Liver (tissue), 8 donors: ENCODE measurements at regions not wholly inside any gene's neighbourhood (a gene's known extent, or its start where the extent isn't known, plus 50 kb on each side); places are given as distances from the start of the nearest gene placed in this dataset.
"Not testable (repeated sequence)": the region's sequence is repeated elsewhere in the genome, so short reads cannot be mapped to it uniquely, and the experiment has no call there.

ENCODE experiments used
- DNase-seq: peaks from one replicate; pipeline ENCODE4 v3.0.0-alpha.2; 2017; ENCODE audit warnings: low spot score
- H3K27ac ChIP-seq, 2 donors: one replicate each; pipeline ENCODE4 v1.7.0; 2013; ENCODE audit warnings: inconsistent platforms in 2 of 2, low read length in 2 of 2, control low read depth in 1 of 2, low read depth in 1 of 2, mild to moderate bottlenecking in 1 of 2
- H3K27me3 ChIP-seq, 4 donors: one replicate each; pipeline versions ENCODE4 v1.6.1 to v1.7.0; 2013; ENCODE audit warnings: low read length in 3 of 4, inconsistent platforms in 1 of 4, mild to moderate bottlenecking in 1 of 4, moderate library complexity in 1 of 4; ENCODE audit not compliant: control insufficient read depth in 4 of 4, insufficient read depth in 4 of 4
- H3K36me3 ChIP-seq, 4 donors: one replicate each; pipeline versions ENCODE4 v1.6.1 to v1.7.0; 2013; ENCODE audit warnings: low read length in 3 of 4, mild to moderate bottlenecking in 3 of 4, low read depth in 1 of 4, moderate library complexity in 1 of 4; ENCODE audit not compliant: control insufficient read depth in 4 of 4, insufficient read depth in 3 of 4
- H3K4me1 ChIP-seq, 4 donors: one replicate each; pipeline versions ENCODE4 v1.6.1 to v1.7.0; 2013; ENCODE audit warnings: low read length in 3 of 4, mild to moderate bottlenecking in 3 of 4, moderate library complexity in 1 of 4; ENCODE audit not compliant: control insufficient read depth in 4 of 4, insufficient read depth in 4 of 4
- H3K4me3 ChIP-seq, 3 donors: one replicate each; pipeline versions ENCODE4 v1.6.1 to v1.7.0; 2013; ENCODE audit warnings: low read length in 3 of 3, control low read depth in 1 of 3, low read depth in 1 of 3, mild to moderate bottlenecking in 1 of 3
- H3K9ac ChIP-seq, 2 donors: one replicate each; pipeline ENCODE4 v1.7.0; 2013; ENCODE audit warnings: low read length in 2 of 2, mild to moderate bottlenecking in 2 of 2, moderate library complexity in 2 of 2, control low read depth in 1 of 2, low read depth in 1 of 2
- H3K9me3 ChIP-seq, 4 donors: one replicate each; pipeline versions ENCODE4 v1.6.1 to v1.7.0; 2013; ENCODE audit warnings: low read length in 3 of 4; ENCODE audit not compliant: control insufficient read depth in 4 of 4
- ATF3 ChIP-seq: IDR thresholded peaks from 2 replicates; pipeline ENCODE4 v1.6.1; 2016; ENCODE audit warnings: antibody characterized with exemption
- EGR1 ChIP-seq, 2 donors: IDR thresholded peaks; 2 replicates each; pipeline ENCODE4 v1.6.1; 2016 to 2018; ENCODE audit warnings: antibody characterized with exemption in 2 of 2, low read depth in 2 of 2
- FOXA1 ChIP-seq: IDR thresholded peaks from 2 replicates; pipeline ENCODE4 v1.6.1; 2016; ENCODE audit warnings: antibody characterized with exemption
- FOXA2 ChIP-seq: IDR thresholded peaks from 2 replicates; pipeline ENCODE4 v1.6.1; 2016; ENCODE audit warnings: antibody characterized with exemption
- GABPA ChIP-seq, 2 donors: IDR thresholded peaks in 1 of 2; conservative IDR thresholded peaks in 1 of 2; 2 replicates each; pipeline ENCODE4 v1.6.1; 2016; ENCODE audit warnings: antibody characterized with exemption in 2 of 2, mild to moderate bottlenecking in 1 of 2, moderate library complexity in 1 of 2
- HNF4A ChIP-seq, 2 donors: conservative IDR thresholded peaks; 2 replicates each; pipeline ENCODE4 v1.6.1; 2016; ENCODE audit warnings: antibody characterized with exemption in 2 of 2, mild to moderate bottlenecking in 2 of 2
- HNF4G ChIP-seq: IDR thresholded peaks from 2 replicates; pipeline ENCODE4 v1.6.1; 2016; ENCODE audit warnings: antibody characterized with exemption
- JUND ChIP-seq, 2 donors: IDR thresholded peaks; 2 replicates each; pipeline ENCODE4 v1.6.1; 2016; ENCODE audit warnings: antibody characterized with exemption in 2 of 2
- MAX ChIP-seq: IDR thresholded peaks from 2 replicates; pipeline ENCODE4 v1.6.1; 2016; ENCODE audit warnings: antibody characterized with exemption
- NR2F2 ChIP-seq: IDR thresholded peaks from 2 replicates; pipeline ENCODE4 v1.6.1; 2016; ENCODE audit warnings: antibody characterized with exemption
- RAD21 ChIP-seq, 2 donors: IDR thresholded peaks; 2 replicates each; pipeline ENCODE4 v1.6.1; 2016; ENCODE audit warnings: antibody characterized with exemption in 2 of 2, mild to moderate bottlenecking in 2 of 2
- RXRA ChIP-seq, 2 donors: IDR thresholded peaks; 2 replicates each; pipeline ENCODE4 v1.6.1; 2017 to 2018; ENCODE audit warnings: antibody characterized with exemption in 2 of 2, mild to moderate bottlenecking in 1 of 2
- SP1 ChIP-seq: IDR thresholded peaks from 2 replicates; pipeline ENCODE4 v1.6.1; 2018; ENCODE audit warnings: antibody characterized with exemption, mild to moderate bottlenecking
- TAF1 ChIP-seq: conservative IDR thresholded peaks from 2 replicates; pipeline ENCODE4 v1.6.1; 2016; ENCODE audit warnings: antibody characterized with exemption, mild to moderate bottlenecking
- YY1 ChIP-seq: IDR thresholded peaks from 2 replicates; pipeline ENCODE4 v1.6.1; 2016; ENCODE audit warnings: antibody characterized with exemption, mild to moderate bottlenecking
- WGBS: extraction: QIAGEN DNeasy Blood & Tissue Kit; methylation state at CpG from one replicate; pipeline ENCODE4 v1.1.7; 2013; 5-methylcytosine and 5-hydroxymethylcytosine counted together
- TF ChIP-seq, protein P1 (sequence below): IDR thresholded peaks from 2 replicates; pipeline ENCODE4 v1.6.1; 2016; ENCODE audit warnings: antibody characterized with exemption
- TF ChIP-seq, protein P2 (sequence below): fragments of 150-350 bp; IDR thresholded peaks from 2 replicates; pipeline ENCODE4 v1.5.1; 2017; ENCODE audit warnings: improper control_type of control experiment, low read depth, low read length; ENCODE audit not compliant: missing input control
- TF ChIP-seq, protein P3 (sequence below): IDR thresholded peaks from 2 replicates; pipeline ENCODE4 v1.6.1; 2016; ENCODE audit warnings: antibody characterized with exemption, mild to moderate bottlenecking
- donor health status: healthy.
- donor health status: healthy.
- donor health status: healthy.
- donor health status: healthy.
- donor health status: healthy.

GRCh38 chr1:101371259-101371658 is 134.4 kb downstream of the S1PR1 start:
- TF ChIP-seq JUND (IDR thresholded peaks at IDR 0.05) (peak in 1 of 2 donors; percentile 8), ATF3 (no peak)
- Histone ChIP-seq H3K27me3 (no peaks in the 10 kb centered on the region), H3K36me3 (no peaks in the 10 kb centered on the region), H3K9ac (no peak overlapping the region), H3K27ac (no peak overlapping the region), H3K9me3 (no peaks in the 10 kb centered on the region), H3K4me1 (no peaks in the 10 kb centered on the region), H3K4me3 (no peak overlapping the region)
- no peak for DNase-seq

GRCh38 chr1:101373570-101373969 is 136.8 kb downstream of the S1PR1 start:
- no peak for TF ChIP-seq FOXA2
- TF ChIP-seq SP1 = no peak
- TF ChIP-seq GABPA (IDR thresholded peaks at IDR 0.05 in 1 of 2, conservative IDR thresholded peaks at IDR 0.05 in 1 of 2) = no peak
- TF ChIP-seq NR2F2 = no peak
- no peak for TF ChIP-seq HNF4G
- TF ChIP-seq JUND (IDR thresholded peaks at IDR 0.05) = no peak
- TF ChIP-seq MAX = no peak
- TF ChIP-seq FOXA1 = no peak
- no peak for TF ChIP-seq YY1
- TF ChIP-seq ATF3 = no peak
- TF ChIP-seq RXRA (IDR thresholded peaks at IDR 0.05) = no peak
- no peak for TF ChIP-seq EGR1 (IDR thresholded peaks at IDR 0.05; ENCODE audit: low read depth in 2 of 2)
- TF ChIP-seq HNF4A (conservative IDR thresholded peaks at IDR 0.05) = no peak
- TF ChIP-seq, protein P1, sequence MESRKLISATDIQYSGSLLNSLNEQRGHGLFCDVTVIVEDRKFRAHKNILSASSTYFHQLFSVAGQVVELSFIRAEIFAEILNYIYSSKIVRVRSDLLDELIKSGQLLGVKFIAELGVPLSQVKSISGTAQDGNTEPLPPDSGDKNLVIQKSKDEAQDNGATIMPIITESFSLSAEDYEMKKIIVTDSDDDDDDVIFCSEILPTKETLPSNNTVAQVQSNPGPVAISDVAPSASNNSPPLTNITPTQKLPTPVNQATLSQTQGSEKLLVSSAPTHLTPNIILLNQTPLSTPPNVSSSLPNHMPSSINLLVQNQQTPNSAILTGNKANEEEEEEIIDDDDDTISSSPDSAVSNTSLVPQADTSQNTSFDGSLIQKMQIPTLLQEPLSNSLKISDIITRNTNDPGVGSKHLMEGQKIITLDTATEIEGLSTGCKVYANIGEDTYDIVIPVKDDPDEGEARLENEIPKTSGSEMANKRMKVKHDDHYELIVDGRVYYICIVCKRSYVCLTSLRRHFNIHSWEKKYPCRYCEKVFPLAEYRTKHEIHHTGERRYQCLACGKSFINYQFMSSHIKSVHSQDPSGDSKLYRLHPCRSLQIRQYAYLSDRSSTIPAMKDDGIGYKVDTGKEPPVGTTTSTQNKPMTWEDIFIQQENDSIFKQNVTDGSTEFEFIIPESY = no peak
- no peak for TF ChIP-seq RAD21 (IDR thresholded peaks at IDR 0.05)
- TF ChIP-seq TAF1 = no peak
- TF ChIP-seq, protein P2, sequence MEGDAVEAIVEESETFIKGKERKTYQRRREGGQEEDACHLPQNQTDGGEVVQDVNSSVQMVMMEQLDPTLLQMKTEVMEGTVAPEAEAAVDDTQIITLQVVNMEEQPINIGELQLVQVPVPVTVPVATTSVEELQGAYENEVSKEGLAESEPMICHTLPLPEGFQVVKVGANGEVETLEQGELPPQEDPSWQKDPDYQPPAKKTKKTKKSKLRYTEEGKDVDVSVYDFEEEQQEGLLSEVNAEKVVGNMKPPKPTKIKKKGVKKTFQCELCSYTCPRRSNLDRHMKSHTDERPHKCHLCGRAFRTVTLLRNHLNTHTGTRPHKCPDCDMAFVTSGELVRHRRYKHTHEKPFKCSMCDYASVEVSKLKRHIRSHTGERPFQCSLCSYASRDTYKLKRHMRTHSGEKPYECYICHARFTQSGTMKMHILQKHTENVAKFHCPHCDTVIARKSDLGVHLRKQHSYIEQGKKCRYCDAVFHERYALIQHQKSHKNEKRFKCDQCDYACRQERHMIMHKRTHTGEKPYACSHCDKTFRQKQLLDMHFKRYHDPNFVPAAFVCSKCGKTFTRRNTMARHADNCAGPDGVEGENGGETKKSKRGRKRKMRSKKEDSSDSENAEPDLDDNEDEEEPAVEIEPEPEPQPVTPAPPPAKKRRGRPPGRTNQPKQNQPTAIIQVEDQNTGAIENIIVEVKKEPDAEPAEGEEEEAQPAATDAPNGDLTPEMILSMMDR = no peak
- TF ChIP-seq, protein P3, sequence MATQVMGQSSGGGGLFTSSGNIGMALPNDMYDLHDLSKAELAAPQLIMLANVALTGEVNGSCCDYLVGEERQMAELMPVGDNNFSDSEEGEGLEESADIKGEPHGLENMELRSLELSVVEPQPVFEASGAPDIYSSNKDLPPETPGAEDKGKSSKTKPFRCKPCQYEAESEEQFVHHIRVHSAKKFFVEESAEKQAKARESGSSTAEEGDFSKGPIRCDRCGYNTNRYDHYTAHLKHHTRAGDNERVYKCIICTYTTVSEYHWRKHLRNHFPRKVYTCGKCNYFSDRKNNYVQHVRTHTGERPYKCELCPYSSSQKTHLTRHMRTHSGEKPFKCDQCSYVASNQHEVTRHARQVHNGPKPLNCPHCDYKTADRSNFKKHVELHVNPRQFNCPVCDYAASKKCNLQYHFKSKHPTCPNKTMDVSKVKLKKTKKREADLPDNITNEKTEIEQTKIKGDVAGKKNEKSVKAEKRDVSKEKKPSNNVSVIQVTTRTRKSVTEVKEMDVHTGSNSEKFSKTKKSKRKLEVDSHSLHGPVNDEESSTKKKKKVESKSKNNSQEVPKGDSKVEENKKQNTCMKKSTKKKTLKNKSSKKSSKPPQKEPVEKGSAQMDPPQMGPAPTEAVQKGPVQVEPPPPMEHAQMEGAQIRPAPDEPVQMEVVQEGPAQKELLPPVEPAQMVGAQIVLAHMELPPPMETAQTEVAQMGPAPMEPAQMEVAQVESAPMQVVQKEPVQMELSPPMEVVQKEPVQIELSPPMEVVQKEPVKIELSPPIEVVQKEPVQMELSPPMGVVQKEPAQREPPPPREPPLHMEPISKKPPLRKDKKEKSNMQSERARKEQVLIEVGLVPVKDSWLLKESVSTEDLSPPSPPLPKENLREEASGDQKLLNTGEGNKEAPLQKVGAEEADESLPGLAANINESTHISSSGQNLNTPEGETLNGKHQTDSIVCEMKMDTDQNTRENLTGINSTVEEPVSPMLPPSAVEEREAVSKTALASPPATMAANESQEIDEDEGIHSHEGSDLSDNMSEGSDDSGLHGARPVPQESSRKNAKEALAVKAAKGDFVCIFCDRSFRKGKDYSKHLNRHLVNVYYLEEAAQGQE = no peak
- no peak for DNase-seq
- Histone ChIP-seq H3K4me1 (no peaks in the 10 kb centered on the region), H3K27me3 (no peaks in the 10 kb centered on the region), H3K4me3 (no peak overlapping the region), H3K27ac (no peak overlapping the region), H3K9ac (no peak overlapping the region), H3K9me3 (no peaks in the 10 kb centered on the region), H3K36me3 (no peaks in the 10 kb centered on the region)

- H3K4me1 ChIP-seq, H3K27ac ChIP-seq, H3K36me3 ChIP-seq, H3K27me3 ChIP-seq, H3K4me3 ChIP-seq, DNase-seq, H3K9ac ChIP-seq, H3K9me3 ChIP-seq: not testable (repeated sequence)
- WGBS = 85% methylated on average over 3 of the region's 3 CpGs
Measured at GRCh38 chr1:101375448-101375847, 138.6 kb downstream of the S1PR1 start.
